ENCODE measurements at regions not wholly inside any gene's neighbourhood (a gene's known extent, or its start where the extent isn't known, plus 50 kb on each side); places are given as distances from the start of the nearest gene placed in this dataset.

DNA sequence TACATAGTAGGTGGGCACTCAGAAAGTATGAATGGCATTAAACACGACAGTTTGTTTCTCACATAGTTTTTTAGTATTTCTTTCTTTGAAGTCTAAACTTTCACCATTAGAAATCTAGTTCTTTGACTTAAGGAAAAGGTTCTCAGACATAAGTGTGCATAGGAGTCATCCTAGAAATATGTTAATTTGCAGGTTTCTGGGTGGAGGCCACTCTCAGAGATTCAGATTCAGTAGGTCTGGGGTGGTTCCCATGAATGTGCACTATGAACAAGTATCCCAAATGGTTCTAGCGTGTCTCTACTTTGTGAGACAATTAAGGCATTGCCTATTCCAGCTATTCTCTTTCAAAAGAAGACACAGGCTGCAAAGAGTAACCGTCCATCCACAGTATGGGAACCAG is 119.3 kb downstream of the NGF start:
- TF ChIP-seq, protein P1, sequence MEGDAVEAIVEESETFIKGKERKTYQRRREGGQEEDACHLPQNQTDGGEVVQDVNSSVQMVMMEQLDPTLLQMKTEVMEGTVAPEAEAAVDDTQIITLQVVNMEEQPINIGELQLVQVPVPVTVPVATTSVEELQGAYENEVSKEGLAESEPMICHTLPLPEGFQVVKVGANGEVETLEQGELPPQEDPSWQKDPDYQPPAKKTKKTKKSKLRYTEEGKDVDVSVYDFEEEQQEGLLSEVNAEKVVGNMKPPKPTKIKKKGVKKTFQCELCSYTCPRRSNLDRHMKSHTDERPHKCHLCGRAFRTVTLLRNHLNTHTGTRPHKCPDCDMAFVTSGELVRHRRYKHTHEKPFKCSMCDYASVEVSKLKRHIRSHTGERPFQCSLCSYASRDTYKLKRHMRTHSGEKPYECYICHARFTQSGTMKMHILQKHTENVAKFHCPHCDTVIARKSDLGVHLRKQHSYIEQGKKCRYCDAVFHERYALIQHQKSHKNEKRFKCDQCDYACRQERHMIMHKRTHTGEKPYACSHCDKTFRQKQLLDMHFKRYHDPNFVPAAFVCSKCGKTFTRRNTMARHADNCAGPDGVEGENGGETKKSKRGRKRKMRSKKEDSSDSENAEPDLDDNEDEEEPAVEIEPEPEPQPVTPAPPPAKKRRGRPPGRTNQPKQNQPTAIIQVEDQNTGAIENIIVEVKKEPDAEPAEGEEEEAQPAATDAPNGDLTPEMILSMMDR (conservative IDR thresholded peaks at IDR 0.05), result no peak
- Mint-ChIP-seq H3K4me1 (ENCODE audit: unreplicated experiment) (peaks cover 6% of the 10 kb centered on the region), H3K27me3 (no peaks in the 10 kb centered on the region), H3K36me3 (no peaks in the 10 kb centered on the region), H3K9me3 (no peaks in the 10 kb centered on the region), H3K4me3 (no peak overlapping the region), H3K27ac (no peak overlapping the region)
- no peak for DNase-seq (ENCODE audit: extremely low spot score, unreplicated experiment)

DNA sequence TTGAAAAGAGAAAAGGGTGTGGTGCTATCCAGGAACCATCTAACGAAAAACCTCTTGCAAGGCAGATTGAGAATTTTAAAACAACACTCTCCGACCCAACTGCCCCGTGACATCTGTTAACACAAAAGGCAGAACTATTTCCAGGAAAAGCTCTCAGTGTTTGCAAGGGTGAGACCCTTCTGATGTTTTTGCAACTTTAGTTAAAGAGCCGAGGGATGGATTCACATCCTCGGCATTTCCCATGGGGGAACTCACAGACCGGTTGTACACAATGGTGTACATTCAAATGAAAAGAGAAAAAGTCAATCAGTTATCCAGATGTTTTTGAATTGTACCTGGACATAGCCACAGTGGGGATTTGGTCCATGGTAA is 120.0 kb downstream of the NGF start:
- no peak for DNase-seq (ENCODE audit: extremely low spot score, unreplicated experiment)
- Mint-ChIP-seq H3K27ac (no peak overlapping the region), H3K9me3 (no peaks in the 10 kb centered on the region), H3K4me3 (no peak overlapping the region), H3K27me3 (no peaks in the 10 kb centered on the region), H3K4me1 (ENCODE audit: unreplicated experiment) (peaks cover 6% of the 10 kb centered on the region), H3K36me3 (no peaks in the 10 kb centered on the region)
- TF ChIP-seq, protein P1 (conservative IDR thresholded peaks at IDR 0.05), result no peak

DNA sequence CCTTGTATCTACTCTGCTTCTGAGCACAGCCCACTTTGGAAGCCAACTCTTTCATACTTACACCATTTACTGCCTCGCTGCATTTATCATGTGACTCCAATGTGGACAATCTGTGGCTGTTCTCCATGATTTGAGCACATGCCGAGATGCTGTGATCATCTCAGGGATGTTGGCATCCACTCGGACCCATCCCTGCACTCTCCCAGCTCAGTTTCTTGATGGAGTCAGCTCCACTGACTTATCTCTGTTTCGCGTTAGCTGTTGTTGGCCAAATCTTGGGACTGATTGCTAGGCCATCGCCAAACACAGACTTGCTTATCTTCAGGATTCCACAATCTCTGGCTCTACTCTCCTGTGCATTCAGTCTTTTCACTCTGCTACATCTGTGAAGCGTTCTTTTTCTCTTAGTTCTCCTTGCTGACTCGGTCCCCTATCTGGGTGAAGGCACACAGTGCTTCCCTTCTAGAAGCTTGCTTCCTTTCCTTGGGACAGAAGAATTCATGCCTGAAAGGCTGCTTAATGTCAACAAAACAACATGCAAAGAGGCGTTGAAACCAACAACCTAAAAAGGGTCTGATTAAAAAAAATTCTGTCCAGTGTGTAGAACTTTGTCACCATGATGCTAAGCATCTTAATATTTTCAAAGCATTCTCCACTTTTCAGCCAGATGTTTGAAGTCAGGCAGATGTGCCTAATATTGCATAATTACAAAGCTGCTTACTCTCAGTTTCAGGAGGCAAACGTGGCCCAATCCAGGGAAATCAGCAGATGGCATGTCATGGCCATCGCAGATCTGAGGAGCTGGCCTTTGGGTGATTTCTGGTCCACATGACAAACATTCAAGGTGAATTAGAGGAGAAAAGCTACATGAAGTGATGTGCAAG is 120.7 kb downstream of the NGF start:
- TF ChIP-seq, protein P1 (conservative IDR thresholded peaks at IDR 0.05), result no peak
- H3K4me3 Mint-ChIP-seq, result no peak overlapping the region
- H3K27ac Mint-ChIP-seq, result no peak overlapping the region
- peaks cover 3% of the 10 kb centered on the region for H3K27me3 Mint-ChIP-seq
- H3K9me3 Mint-ChIP-seq, result no peaks in the 10 kb centered on the region
- H3K36me3 Mint-ChIP-seq, result no peaks in the 10 kb centered on the region
- DNase-seq (ENCODE audit: extremely low spot score, unreplicated experiment), result no peak
- H3K4me1 Mint-ChIP-seq (ENCODE audit: unreplicated experiment), result peaks cover 6% of the 10 kb centered on the region

DNA sequence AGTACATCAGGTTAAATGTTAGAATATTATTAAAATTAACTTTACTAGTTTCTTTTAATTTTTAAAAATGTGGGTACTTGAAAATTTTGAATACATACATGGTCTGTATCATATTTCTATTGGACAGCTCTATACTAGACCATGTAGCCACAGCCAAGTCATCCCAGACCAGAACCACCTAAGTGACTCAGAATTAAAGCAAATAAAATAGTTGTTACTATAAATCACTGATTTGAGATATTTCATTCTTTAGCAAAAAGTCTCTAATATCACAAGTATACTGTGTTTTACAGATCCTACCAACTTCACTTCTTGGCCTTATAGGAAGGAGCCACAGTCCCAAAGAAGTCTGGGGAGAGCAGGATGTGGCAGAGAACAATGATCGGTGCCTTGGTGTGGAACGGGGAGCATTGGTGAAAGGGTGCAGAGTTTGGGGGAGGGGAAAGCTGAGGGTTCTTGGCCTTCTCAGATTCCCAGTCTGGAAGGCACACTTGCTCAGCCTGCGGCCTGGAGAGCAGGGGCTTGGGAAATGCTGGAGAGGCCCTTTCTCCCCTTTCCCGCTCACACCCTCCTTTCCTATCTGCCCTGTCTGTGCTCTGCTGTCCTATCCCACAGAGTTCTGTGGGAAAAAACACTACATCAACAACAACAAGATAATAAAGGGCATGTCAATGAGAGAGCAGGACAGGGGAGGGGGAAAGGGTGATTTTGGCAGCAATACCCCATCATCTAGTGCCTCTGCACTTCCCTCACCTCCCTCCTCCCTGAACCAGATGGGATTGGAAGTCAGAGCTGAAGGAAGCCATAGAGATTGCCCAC is 122.1 kb downstream of the NGF start:
- peaks cover 3% of the 10 kb centered on the region for H3K27me3 Mint-ChIP-seq
- H3K4me1 Mint-ChIP-seq (ENCODE audit: unreplicated experiment), result peaks cover 2% of the 10 kb centered on the region
- no peak overlapping the region for H3K4me3 Mint-ChIP-seq
- TF ChIP-seq, protein P1 (conservative IDR thresholded peaks at IDR 0.05), result no peak
- no peak overlapping the region for H3K27ac Mint-ChIP-seq
- H3K36me3 Mint-ChIP-seq, result no peaks in the 10 kb centered on the region
- DNase-seq (ENCODE audit: extremely low spot score, unreplicated experiment), result no peak
- H3K9me3 Mint-ChIP-seq, result no peaks in the 10 kb centered on the region

DNA sequence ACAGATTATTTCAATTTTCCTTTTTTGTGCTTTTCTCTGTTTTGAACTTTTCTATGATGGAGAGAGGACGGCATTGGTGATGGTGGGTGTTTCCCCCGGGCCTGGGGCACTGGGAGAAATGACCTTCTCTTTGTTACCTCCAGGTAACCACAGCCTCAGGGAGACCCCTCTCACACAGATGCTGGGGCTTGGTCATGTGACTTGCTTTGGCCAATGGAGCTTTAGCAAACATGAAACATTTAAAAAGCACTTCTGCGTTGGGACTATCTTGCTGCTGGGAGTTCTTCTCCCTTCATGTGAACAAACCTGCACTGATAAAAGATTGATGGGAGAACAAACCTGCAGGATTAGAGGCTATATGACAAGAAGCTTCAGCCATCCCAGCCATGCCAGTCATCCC is 122.9 kb downstream of the NGF start:
- no peak overlapping the region for H3K27ac Mint-ChIP-seq
- no peak overlapping the region for H3K4me3 Mint-ChIP-seq
- H3K27me3 Mint-ChIP-seq, result peaks cover 3% of the 10 kb centered on the region
- no peaks in the 10 kb centered on the region for H3K9me3 Mint-ChIP-seq
- no peaks in the 10 kb centered on the region for H3K36me3 Mint-ChIP-seq
- no peaks in the 10 kb centered on the region for H3K4me1 Mint-ChIP-seq (ENCODE audit: unreplicated experiment)
- DNase-seq (ENCODE audit: extremely low spot score, unreplicated experiment), result no peak
- TF ChIP-seq, protein P1 (conservative IDR thresholded peaks at IDR 0.05), result no peak
